Tibial nerve (tissue), 3 donors: ENCODE measurements at regions not wholly inside any gene's neighbourhood (a gene's known extent, or its start where the extent isn't known, plus 50 kb on each side); places are given as distances from the start of the nearest gene placed in this dataset.

Experiments
- POLR2A ChIP-seq, 2 donors: fragments of 450-650 bp; IDR thresholded peaks; one replicate each; pipeline ENCODE4 v1.6.1; 2017; ENCODE audit warnings: antibody characterized with exemption in 2 of 2, mild to moderate bottlenecking in 2 of 2, moderate library complexity in 2 of 2
- TF ChIP-seq, protein P1 (sequence below), 5 experiments: fragments of 200-600 bp in 3 of 5; fragments of 450-650 bp in 2 of 5; sonication (generic) in 3 of 5; IDR thresholded peaks; one replicate each; pipeline ENCODE4 v1.5.1; 2016 to 2019; ENCODE audit warnings: antibody characterized with exemption in 5 of 5, mild to moderate bottlenecking in 3 of 5, moderate library complexity in 2 of 5

DNA sequence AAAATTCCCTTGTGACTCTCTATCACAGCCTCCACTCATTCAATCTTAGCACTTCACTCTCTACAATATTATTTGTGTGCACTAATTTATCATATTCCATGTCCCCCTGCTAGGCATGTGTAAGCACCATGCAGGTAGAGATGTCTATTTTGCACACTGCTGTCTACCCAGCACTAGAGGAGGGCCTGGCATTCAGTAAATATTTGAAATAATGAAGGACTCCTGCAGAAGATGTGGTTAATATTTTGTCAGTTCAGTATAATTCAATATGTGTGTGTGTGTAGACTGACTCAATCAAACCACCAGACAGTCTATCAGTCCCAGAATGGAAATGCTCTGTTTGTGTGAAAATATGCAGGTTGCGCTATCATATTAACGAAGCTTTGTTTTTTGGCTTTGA is 313.6 kb upstream of the CDH6 start:
- TF ChIP-seq, protein P1, sequence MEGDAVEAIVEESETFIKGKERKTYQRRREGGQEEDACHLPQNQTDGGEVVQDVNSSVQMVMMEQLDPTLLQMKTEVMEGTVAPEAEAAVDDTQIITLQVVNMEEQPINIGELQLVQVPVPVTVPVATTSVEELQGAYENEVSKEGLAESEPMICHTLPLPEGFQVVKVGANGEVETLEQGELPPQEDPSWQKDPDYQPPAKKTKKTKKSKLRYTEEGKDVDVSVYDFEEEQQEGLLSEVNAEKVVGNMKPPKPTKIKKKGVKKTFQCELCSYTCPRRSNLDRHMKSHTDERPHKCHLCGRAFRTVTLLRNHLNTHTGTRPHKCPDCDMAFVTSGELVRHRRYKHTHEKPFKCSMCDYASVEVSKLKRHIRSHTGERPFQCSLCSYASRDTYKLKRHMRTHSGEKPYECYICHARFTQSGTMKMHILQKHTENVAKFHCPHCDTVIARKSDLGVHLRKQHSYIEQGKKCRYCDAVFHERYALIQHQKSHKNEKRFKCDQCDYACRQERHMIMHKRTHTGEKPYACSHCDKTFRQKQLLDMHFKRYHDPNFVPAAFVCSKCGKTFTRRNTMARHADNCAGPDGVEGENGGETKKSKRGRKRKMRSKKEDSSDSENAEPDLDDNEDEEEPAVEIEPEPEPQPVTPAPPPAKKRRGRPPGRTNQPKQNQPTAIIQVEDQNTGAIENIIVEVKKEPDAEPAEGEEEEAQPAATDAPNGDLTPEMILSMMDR (IDR thresholded peaks at IDR 0.05): no peak
- TF ChIP-seq POLR2A (IDR thresholded peaks at IDR 0.05): no peak
